Loucy (cell line): ENCODE measurements at regions not wholly inside any gene's neighbourhood (a gene's known extent, or its start where the extent isn't known, plus 50 kb on each side); places are given as distances from the start of the nearest gene placed in this dataset.

Experiments
- CTCF ChIP-seq: fragments of 200-600 bp; sonication (generic); conservative IDR thresholded peaks from 2 replicates; pipeline ENCODE4 v1.5.1; 2014; ENCODE audit warnings: mild to moderate bottlenecking, antibody characterized with exemption, low read length
- EZH2phosphoT487 ChIP-seq: fragments of 200-600 bp; IDR thresholded peaks from 2 replicates; pipeline ENCODE4 v1.6.1; 2018; ENCODE audit warnings: antibody characterized with exemption, mild to moderate bottlenecking, moderate library complexity, borderline replicate concordance

- TF ChIP-seq CTCF (no peak), EZH2phosphoT487 (no peak)
Observed at GRCh38 chr15:87680208-87680607, 576.3 kb downstream of the NTRK3 start.
